AG04449 (cell line): ENCODE measurements at regions not wholly inside any gene's neighbourhood (a gene's known extent, or its start where the extent isn't known, plus 50 kb on each side); places are given as distances from the start of the nearest gene placed in this dataset.

ENCODE experiments used
- CTCF ChIA-PET: fragments of 350-600 bp; formaldehyde crosslinking; extraction: SDS; loops from one replicate; lab custom pipeline; 2021; ENCODE audit warnings: antibody characterized with exemption; lab: Yijun Ruan, JAX
- POLR2A ChIA-PET: fragments of 400-600, 350-600 bp; formaldehyde crosslinking; extraction: SDS; loops from one replicate; lab custom pipeline; 2020; ENCODE audit warnings: antibody characterized with exemption, inconsistent platforms; lab: Yijun Ruan, JAX
- DNase-seq: peaks from one replicate; pipeline ENCODE4 v3.0.0-alpha.2; 2010; ENCODE audit warnings: low read depth, low spot score
- H3K4me3 ChIP-seq: 2 replicates; pipeline ENCODE4 v1.5.1; 2011; ENCODE audit warnings: low read depth, mild to moderate bottlenecking, control low read depth, low read length
- TF ChIP-seq, protein P1 (sequence below): IDR thresholded peaks from one replicate; pipeline ENCODE4 v1.5.1; 2011; ENCODE audit warnings: mild to moderate bottlenecking, moderate library complexity, low read length, control low read depth, inconsistent platforms; ENCODE audit not compliant: insufficient read depth; ENCODE audit errors: missing control alignments

DNA sequence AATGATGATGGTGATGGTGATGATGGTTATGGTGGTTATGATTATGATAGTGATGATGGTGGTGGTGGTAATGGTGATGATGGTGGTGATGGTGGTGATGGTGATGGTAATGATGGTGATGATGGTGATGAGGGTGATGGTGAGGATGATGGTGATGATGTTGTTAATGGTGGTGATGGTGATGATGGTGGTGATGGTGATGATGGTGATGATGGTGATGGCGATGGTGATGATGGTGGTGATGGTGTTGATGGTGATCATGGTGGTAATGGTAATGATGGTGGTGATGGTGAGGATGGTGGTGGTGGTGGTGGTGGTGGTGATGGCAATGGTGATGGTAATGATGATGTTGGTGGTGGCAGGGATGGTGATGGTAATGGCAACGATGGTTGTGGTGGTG lies 1222.5 kb downstream of the BRD1 start:
- no peak for DNase-seq
- ChIA-PET CTCF (no interaction called here), POLR2A (no interaction called here)
- no peak overlapping the region for H3K4me3 ChIP-seq
- TF ChIP-seq, protein P1, sequence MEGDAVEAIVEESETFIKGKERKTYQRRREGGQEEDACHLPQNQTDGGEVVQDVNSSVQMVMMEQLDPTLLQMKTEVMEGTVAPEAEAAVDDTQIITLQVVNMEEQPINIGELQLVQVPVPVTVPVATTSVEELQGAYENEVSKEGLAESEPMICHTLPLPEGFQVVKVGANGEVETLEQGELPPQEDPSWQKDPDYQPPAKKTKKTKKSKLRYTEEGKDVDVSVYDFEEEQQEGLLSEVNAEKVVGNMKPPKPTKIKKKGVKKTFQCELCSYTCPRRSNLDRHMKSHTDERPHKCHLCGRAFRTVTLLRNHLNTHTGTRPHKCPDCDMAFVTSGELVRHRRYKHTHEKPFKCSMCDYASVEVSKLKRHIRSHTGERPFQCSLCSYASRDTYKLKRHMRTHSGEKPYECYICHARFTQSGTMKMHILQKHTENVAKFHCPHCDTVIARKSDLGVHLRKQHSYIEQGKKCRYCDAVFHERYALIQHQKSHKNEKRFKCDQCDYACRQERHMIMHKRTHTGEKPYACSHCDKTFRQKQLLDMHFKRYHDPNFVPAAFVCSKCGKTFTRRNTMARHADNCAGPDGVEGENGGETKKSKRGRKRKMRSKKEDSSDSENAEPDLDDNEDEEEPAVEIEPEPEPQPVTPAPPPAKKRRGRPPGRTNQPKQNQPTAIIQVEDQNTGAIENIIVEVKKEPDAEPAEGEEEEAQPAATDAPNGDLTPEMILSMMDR, result no peak

DNA sequence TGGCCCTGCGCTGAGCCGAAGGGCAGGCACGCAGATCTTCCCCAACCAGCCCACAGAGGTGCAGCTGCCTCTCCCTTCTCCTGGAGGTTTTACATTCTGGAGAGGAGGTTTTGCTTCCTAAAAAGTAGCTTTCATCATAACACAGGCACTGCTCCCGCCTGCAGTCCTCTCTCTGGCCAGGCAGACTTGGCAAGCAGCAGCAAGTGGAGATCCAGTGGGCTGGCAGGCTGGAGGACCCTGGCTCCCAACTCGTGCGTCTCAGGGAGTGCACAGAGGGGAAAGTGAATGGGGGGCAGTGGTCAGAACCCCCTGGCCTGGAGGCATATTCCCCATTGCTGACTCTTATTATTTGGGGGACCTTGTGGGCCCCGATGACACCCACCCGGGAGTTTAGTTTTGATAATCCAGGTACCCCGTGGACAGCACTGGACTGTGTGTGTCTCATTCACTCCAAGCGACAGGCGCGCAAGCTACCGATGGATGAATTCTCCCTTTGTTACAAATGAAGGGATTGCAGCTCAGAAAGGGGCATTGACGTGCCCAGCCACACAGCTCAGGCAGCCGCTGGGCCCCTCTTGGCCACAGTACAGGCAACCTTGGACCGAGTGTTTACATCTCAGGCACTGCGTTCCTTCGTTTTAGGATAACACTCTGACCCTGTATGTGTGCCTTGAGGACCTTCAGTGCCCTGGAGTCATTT lies 1223.9 kb downstream of the BRD1 start:
- ChIA-PET CTCF (no interaction called here), POLR2A (no interaction called here)
- TF ChIP-seq, protein P1, result no peak
- no peak for DNase-seq
- no peak overlapping the region for H3K4me3 ChIP-seq

DNA sequence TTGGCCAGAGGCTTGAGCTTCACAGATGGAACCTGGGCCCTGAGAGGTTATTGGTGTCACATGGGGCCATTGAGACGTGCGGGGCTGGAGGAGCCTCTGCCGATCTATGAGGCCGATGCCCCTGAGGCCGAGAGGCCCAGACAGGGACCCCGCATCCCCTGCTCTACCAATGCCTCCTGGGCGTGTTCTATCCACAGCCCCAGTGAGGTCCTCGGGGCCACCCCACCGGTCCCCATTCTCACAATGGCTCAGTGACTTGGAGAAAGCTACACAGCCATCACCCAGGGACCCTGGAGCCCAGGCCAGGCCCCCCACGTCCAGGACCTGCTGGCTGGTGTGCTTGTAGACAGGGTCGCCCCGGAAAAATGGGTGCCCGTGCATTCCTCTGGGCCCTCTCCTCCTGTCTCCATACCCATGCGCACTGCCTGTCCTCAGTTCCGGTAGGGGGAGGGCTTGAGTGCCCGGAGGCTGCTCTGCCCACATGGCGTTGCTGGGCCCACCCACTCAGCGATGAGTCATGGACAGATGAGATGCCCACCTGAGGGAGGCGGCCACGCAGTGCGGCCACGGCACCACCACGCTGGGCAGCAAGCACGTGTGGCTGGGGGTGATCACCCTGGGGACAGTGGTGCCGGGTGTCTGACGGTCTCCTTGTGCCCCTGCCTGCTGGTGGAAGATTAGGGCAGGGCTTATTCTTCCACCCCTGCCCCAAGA lies 1224.7 kb downstream of the BRD1 start:
- H3K4me3 ChIP-seq, result no peak overlapping the region
- TF ChIP-seq, protein P1, result no peak
- no peak for DNase-seq
- POLR2A ChIA-PET, result no interaction called here
- CTCF ChIA-PET, result no interaction called here

DNA sequence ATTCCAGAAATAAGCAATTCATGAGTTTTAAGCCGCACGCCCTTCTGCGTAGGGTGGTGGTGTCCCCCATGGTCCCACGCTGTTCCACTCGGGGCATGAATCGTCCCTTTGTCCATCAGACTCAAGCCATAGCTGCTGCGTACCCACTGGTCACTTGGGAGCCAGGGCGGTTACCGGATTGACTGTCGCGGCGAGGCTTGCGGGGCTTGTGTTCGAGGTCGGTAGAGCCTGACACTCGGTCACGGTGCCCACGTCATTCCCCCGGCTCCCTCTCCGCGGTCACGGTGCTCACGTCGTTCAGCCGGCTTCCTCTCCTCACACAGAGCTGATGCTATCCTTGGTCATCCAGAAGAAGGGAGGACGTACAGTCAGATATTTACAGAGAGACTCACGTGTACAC lies 1227.0 kb downstream of the BRD1 start:
- POLR2A ChIA-PET, result no interaction called here
- CTCF ChIA-PET, result no interaction called here
- no peak for DNase-seq
- H3K4me3 ChIP-seq, result no peak overlapping the region
- TF ChIP-seq, protein P1, result no peak

DNA sequence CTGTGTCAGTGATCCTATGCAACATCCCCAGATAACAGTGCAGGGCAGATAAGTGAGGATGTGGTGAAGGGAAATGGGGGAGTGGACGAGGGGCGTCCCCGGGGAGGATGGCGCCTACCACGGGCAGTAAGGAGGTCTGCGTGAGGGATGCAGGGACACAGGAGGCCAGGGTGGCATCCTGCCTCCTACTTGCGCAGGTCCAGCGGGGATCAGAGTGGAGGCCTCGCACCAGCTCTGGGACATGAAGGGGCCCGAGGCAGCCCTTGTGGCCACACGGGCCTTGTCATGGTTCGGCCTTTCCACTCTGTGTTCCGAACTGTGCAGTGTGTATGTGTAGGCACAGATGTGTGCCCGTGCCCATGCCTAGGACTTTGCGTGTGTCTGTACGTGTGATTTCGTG lies 1227.5 kb downstream of the BRD1 start:
- POLR2A ChIA-PET, result no interaction called here
- CTCF ChIA-PET, result no interaction called here
- TF ChIP-seq, protein P1, result no peak
- H3K4me3 ChIP-seq, result no peak overlapping the region
- DNase-seq, result no peak

DNA sequence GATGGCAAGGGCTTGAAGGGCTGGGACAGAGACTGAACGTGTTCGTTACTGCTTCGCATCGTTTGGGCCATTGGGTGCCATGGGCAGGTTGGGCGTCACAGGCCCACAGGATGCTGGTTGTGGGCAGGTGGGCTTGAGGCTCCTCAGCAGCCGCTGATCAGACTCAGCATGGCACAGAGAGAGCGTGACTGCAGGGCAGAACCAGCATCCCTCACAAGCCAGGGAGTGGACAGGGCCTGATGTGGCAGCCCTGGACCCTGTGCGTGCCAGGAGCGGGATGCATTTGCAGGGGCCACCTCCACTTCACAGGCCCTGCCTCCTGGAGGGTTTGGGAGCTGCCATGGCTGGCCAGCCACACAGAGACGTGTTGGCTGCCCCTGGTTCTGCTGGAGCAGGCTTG lies 1228.3 kb downstream of the BRD1 start:
- ChIA-PET POLR2A (no interaction called here), CTCF (no interaction called here)
- TF ChIP-seq, protein P1, result no peak
- H3K4me3 ChIP-seq, result no peak overlapping the region
- no peak for DNase-seq
